Activated T-cell treated with anti-CD3 and anti-CD28 coated beads, Interleukin-2, amount 50 U/mL, for 4 hours (primary cell): ENCODE measurements at regions not wholly inside any gene's neighbourhood (a gene's known extent, or its start where the extent isn't known, plus 50 kb on each side); places are given as distances from the start of the nearest gene placed in this dataset.

Source experiments
- ATAC-seq, 2 donors: fragments of 200-7000 bp; cut with Tn5 transposase; one replicate each; pipeline ENCODE4 v1.10.0; 2021
- DNase-seq: peaks from one replicate; pipeline ENCODE4 v3.0.0-alpha.2; 2020
- H3K27me3 Mint-ChIP-seq: one replicate; pipeline ENCODE4 v1.8.0; 2021; ENCODE audit warnings: low read depth, mixed read lengths
- H3K36me3 Mint-ChIP-seq: one replicate; pipeline ENCODE4 v1.8.0; 2022; ENCODE audit warnings: mixed read lengths; ENCODE audit not compliant: insufficient read depth
- H3K4me1 Mint-ChIP-seq: one replicate; pipeline ENCODE4 v1.8.0; 2021; ENCODE audit warnings: low read depth, mixed read lengths
- H3K4me3 Mint-ChIP-seq: one replicate; pipeline ENCODE4 v1.8.0; 2021; ENCODE audit warnings: mild to moderate bottlenecking, moderate library complexity, mixed read lengths
- H3K9me3 Mint-ChIP-seq: one replicate; pipeline ENCODE4 v1.8.0; 2021; ENCODE audit warnings: mixed read lengths

DNA sequence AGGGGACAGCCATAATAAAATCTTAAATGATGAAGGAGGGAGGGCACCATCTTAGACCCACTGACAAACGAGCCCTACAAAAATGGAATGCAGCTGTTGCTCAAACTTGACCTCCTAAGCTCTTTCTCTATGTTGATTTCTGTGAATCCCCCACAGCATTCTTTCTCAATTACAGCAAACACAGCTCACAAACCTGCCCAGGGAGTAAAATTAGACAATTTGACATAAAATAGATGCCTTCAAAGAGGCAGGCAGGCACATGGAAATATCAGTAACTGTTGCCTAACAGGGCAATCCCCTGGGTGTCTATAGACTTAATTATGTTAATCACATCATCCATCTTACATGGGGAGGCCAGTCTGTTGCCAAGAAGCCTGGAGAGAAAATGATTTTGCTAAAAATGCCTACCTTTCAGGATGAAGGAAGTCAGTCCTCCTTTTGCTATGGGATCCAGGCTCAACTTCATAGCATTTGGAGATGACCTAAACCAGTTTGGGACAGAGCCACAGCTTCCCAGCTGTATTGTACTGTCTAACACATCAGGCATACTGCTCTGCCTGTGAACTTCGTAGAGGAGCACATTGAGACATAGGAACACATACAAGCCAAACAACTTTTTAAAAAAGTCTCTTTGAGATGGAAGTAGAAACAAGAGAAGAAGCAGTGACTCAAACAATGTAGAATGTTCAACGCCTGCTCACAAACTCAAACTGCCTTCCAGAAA is 1177.4 kb downstream of the SORCS1 start:
- Mint-ChIP-seq H3K36me3 (no peaks in the 10 kb centered on the region), H3K4me1 (no peaks in the 10 kb centered on the region), H3K27me3 (peaks cover 4% of the 10 kb centered on the region), H3K9me3 (no peaks in the 10 kb centered on the region), H3K4me3 (no peak overlapping the region)
- DNase-seq: no peak
- ATAC-seq: no peak

DNA sequence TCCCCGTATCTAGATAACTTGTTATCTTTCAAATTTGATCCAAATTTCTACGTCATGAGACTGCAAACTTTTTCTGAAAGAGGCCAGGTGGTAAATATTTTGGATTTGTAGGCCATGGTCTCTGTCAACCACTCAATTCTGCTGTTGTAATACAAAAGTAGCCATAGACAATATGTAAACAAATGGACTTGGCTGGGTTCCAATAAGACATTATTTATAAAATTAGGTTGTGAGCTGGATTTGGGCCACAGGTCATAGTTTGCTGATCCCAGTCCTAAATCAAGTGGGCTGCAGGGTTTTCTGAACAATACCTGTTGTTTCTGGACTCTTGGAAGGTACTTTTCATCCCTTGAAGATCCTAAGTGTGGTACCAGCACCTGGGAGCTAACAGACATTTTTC is 1178.0 kb downstream of the SORCS1 start:
- Mint-ChIP-seq H3K36me3 (no peaks in the 10 kb centered on the region), H3K4me3 (no peak overlapping the region), H3K27me3 (peaks cover 4% of the 10 kb centered on the region), H3K4me1 (no peaks in the 10 kb centered on the region), H3K9me3 (peaks cover under 1% of the 10 kb centered on the region)
- DNase-seq: no peak
- ATAC-seq: no peak

DNA sequence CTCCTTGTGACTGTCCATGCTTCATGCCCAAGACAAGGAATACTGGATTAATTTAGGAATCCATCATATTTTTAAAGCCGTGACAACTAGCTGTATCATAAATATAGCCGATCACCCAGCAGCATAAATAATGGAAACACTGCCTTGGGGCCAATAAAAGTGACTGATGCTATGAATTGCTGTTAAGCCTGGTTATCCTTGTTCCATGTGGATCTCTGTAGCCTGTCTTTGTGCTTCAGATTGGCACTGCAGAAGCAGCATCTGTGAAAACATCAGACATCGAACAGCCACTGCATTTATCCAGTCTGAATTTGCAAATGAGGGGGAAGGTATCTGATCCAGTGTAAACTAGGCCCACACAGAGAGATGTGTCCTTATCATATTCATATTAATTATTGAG is 1181.8 kb downstream of the SORCS1 start:
- no peak for DNase-seq
- no peaks in the 10 kb centered on the region for H3K36me3 Mint-ChIP-seq
- no peaks in the 10 kb centered on the region for H3K27me3 Mint-ChIP-seq
- no peaks in the 10 kb centered on the region for H3K4me1 Mint-ChIP-seq
- no peak overlapping the region for H3K4me3 Mint-ChIP-seq
- ATAC-seq: no peak
- H3K9me3 Mint-ChIP-seq: peaks cover 4% of the 10 kb centered on the region

DNA sequence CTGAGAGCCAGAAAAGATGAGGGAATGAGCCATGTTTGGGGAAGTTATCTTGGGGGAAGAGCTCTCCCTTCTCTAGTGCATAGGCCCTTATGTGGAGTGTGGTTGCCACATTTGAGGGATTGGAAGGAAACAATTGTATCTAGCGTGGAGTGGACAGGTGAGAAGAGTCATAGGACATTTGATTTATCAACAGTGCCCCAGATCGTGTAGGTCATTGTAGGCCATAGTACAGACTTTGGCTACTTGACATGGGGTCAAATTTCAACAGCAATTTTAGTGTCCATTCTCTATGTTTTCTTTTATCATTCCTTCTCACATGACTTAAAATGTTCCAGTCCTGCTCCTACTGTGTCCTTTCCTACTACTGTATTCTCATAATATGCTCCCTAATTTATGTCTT is 1182.8 kb downstream of the SORCS1 start:
- Mint-ChIP-seq H3K4me3 (no peak overlapping the region), H3K36me3 (no peaks in the 10 kb centered on the region), H3K9me3 (peaks cover 4% of the 10 kb centered on the region), H3K27me3 (no peaks in the 10 kb centered on the region), H3K4me1 (no peaks in the 10 kb centered on the region)
- ATAC-seq (no peak), DNase-seq (no peak)

DNA sequence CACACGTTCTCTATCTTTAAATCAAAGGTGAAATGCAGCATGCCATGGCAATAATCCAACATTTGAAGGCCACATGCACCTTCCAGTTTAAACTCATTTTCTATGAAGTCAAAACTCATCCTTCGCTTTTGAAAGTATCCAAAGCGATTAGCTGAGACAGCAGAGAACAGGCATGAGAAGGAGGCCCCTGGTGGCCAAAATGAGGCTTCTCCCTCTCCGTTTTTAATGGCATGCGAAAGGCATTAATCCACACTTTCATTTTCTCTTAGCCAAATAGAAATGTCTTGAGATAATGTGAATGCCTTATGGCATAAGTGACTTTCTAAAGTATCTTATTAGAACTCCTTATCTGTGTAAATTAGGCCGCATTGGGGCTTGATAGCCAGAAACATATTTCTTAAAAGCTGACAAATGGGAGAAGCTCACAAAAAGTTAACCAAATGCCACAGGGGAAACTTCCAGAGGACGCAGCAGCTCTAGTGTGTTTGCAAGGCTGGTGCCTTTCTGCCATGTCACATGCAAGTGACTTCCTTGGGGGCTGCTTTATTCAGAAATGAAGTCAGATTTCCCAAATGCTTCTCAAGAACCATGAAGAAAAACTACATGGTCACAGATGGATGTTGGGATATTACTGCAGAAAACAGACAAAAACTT is 1189.6 kb downstream of the SORCS1 start:
- Mint-ChIP-seq H3K36me3 (no peaks in the 10 kb centered on the region), H3K27me3 (no peaks in the 10 kb centered on the region), H3K9me3 (no peaks in the 10 kb centered on the region), H3K4me1 (no peaks in the 10 kb centered on the region), H3K4me3 (peak overlapping the region; percentile 24)
- ATAC-seq (no peak), DNase-seq (no peak)

DNA sequence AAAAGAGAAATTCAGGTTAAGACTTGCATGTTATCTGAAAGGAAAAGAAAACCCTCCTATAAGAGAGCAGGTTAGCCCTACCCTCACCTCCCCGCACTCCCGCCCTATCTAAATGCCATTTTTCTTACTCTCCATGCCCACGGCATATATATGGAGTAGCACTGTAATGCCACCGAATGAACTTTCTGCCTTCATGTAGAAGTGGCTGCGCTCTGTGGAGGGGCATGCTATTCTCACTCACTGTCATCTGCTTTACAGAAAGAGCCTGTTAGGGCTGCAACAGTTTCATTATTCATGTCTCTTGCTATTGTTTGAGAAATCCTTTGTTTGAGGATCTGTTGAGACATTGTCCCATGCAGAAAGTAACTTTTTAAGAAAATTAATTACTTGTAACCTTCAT is 1190.6 kb downstream of the SORCS1 start:
- ATAC-seq: no peak
- Mint-ChIP-seq H3K9me3 (no peaks in the 10 kb centered on the region), H3K36me3 (no peaks in the 10 kb centered on the region), H3K4me3 (no peak overlapping the region), H3K4me1 (no peaks in the 10 kb centered on the region), H3K27me3 (no peaks in the 10 kb centered on the region)
- DNase-seq: no peak

DNA sequence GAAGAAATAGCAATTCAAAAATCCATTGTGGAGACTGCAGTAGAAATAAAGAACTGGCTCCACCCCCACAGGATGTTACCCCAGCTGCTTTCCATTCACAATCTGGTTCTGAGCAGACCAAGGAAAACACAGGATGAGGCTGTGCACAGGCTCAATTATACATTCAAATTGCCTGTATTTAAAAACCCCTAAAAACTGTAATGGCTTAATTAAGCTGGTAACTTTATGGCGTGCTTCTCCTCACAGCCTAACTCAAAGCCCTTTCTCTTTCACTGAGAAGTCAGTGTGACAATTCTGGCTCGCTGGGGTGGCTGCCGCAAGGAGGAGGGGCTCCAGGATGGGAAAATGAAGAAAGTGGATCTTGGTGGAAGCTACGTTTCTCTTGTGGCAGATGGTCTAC is 1191.1 kb downstream of the SORCS1 start:
- Mint-ChIP-seq H3K4me1 (no peaks in the 10 kb centered on the region), H3K9me3 (no peaks in the 10 kb centered on the region)

DNA sequence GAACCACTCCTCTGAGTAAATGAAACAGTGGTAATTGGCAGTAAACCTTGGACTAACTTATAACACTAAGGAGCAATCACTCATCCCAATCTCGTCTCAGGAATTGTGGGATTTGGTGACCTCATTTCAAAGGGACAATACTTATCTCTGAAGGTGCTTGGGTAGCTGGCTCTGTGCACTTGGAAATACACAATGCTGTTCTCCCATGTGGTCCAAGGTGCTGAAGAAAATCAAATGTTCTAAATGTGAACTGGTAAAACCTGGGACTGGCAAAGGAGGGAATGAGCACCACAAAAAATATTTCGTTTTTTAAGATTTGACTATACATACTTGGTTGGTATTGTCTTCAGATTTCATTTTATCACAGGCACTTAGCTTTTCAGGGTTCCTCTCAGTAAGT is 1193.0 kb downstream of the SORCS1 start:
- Mint-ChIP-seq H3K4me1 (no peaks in the 10 kb centered on the region), H3K9me3 (no peaks in the 10 kb centered on the region), H3K4me3 (no peak overlapping the region), H3K27me3 (peaks cover 3% of the 10 kb centered on the region), H3K36me3 (no peaks in the 10 kb centered on the region)
- ATAC-seq: no peak
- DNase-seq: no peak

More for the DNA sequence above, 1191.1 kb downstream of the SORCS1 start:
- no peak for DNase-seq
- Mint-ChIP-seq H3K36me3 (no peaks in the 10 kb centered on the region), H3K27me3 (no peaks in the 10 kb centered on the region), H3K4me3 (no peak overlapping the region)
- no peak for ATAC-seq

DNA sequence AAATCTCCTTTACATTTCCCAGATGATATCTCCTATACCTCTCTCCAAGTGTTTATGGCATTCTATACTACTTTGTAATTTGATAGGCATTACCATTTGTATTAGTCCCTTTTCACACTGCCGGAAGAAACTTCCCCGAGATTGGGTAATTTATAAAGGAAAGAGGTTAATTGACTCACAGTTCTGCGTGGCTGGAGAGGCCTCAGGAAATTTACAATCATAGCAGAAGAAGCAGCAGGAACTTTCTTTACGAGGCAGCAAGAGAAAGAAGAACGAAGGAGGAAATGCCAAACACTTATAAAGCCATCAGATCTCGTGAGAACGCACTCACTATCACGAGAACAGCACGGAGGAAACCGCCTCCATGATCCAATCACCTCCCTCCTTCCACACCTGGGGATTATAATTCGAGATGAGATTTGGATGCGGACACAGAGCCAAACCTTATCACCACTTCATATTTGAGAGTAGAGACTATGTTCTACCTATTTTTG is 1194.6 kb downstream of the SORCS1 start:
- Mint-ChIP-seq H3K36me3 (no peaks in the 10 kb centered on the region), H3K9me3 (no peaks in the 10 kb centered on the region), H3K4me1 (no peaks in the 10 kb centered on the region), H3K4me3 (no peak overlapping the region), H3K27me3 (peaks cover 3% of the 10 kb centered on the region)
- DNase-seq (no peak), ATAC-seq (no peak)

DNA sequence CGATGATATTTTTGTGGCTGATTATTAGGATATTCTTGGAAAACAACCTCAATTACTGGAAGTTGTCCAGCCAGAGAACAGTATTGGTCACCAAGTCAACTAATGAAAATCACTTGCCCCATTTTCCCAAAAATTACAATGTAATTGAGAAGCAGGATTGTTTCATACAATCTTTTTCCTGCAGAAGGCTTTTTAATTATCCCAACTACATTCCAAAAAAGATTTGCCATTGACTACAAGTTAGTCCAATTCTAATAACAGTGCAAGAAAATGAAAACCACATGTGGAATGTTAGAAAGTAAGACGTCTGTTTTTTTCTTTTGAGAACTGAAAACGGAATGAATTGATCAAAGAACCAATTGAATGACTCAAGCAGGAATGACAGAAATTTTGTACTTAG is 1195.8 kb downstream of the SORCS1 start:
- DNase-seq: no peak
- Mint-ChIP-seq H3K36me3 (no peaks in the 10 kb centered on the region), H3K4me1 (no peaks in the 10 kb centered on the region), H3K27me3 (peaks cover 3% of the 10 kb centered on the region), H3K4me3 (no peak overlapping the region), H3K9me3 (no peaks in the 10 kb centered on the region)
- ATAC-seq: no peak

DNA sequence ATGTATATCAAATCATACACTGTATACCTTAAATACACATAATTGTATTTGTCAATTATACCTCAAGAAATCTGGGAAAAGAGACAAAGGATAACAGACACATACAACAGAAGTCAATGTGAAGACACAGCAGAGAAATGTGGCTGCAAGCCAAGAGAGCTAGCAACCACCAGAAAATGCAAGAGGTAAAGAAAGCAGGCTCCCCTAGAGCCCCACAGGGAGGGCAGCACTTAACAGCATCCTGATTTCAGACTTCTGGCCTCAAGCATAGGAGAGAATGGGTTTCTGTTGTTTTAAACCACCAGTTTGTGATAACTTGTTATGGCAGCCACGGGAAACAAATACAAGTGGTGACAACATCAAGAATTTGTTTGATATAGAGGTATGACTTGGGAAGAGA is 1197.2 kb downstream of the SORCS1 start:
- DNase-seq: no peak
- H3K36me3 Mint-ChIP-seq: no peaks in the 10 kb centered on the region
- no peaks in the 10 kb centered on the region for H3K4me1 Mint-ChIP-seq
- H3K9me3 Mint-ChIP-seq: no peaks in the 10 kb centered on the region
- ATAC-seq: no peak
- peaks cover 3% of the 10 kb centered on the region for H3K27me3 Mint-ChIP-seq
- H3K4me3 Mint-ChIP-seq: no peak overlapping the region

DNA sequence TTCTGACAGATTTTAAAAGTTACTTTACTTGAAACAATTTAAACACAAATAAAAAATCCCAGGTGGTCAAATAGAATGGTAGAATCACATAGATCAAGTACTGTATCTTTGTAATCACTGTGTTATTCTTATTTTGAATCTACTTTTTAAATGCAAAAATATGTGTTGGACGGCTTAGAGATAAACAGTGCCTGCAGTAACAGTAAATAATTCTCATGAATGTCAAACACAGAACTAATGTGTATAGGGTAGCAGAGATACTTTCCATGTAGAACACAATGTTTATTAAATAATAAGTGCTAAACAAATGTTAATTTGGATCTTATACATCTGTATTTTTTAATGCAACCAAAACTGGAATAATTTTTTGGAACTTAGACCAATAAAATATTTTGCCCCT is 1199.4 kb downstream of the SORCS1 start:
- ATAC-seq (no peak), DNase-seq (no peak)
- H3K9me3 Mint-ChIP-seq: no peaks in the 10 kb centered on the region
- H3K27me3 Mint-ChIP-seq: peaks cover 3% of the 10 kb centered on the region
- no peaks in the 10 kb centered on the region for H3K36me3 Mint-ChIP-seq
- H3K4me1 Mint-ChIP-seq: no peaks in the 10 kb centered on the region
- no peak overlapping the region for H3K4me3 Mint-ChIP-seq

DNA sequence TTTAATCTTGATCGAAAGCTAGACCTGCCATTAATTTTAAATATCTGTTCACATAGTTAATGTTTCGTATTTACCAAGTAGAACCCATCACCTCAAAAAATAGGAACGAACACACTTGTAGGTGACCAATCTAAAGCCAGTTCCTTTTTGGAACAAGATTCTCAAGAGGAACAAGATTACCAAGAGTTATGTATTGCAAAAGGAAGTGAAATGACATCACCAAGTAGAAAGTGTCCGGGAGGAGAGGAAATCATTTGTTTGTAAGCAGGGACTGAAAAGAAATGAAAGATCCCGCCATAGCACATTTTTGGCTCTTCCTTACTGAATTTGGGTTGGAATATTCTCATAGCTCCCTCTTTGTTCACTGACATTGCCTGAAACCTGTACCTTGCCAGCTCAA is 1200.5 kb downstream of the SORCS1 start:
- Mint-ChIP-seq H3K4me3 (no peak overlapping the region), H3K36me3 (no peaks in the 10 kb centered on the region), H3K4me1 (no peaks in the 10 kb centered on the region), H3K9me3 (no peaks in the 10 kb centered on the region), H3K27me3 (peaks cover 3% of the 10 kb centered on the region)
- no peak for ATAC-seq
- no peak for DNase-seq

DNA sequence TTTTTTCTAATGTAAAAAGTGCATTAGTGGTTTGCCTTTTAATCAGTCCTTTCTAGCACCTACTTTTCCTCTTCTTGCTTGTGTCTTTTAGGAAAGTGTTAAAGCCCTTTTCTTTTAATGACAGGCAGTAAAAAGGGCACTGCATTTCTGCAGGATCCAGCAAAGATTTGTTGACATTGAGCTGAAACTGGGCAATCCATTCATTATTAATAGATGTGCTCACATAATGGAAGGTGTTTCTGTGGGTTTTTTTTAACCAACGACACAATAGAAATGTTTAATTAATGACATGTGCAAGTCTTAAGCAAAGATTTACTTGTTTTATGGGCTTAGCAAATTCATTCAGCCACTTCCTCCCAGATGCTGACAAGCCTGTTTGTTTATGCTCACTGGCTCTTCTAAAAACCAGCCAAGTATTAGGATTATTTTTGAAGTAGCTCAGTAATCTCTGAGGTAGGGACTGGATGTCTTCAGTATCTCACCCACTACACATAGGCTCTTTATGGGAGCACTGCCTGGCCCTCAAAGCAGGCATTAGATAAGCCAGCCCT is 1201.1 kb downstream of the SORCS1 start:
- H3K4me1 Mint-ChIP-seq: no peaks in the 10 kb centered on the region
- no peaks in the 10 kb centered on the region for H3K36me3 Mint-ChIP-seq
- H3K27me3 Mint-ChIP-seq: peaks cover 3% of the 10 kb centered on the region
- H3K9me3 Mint-ChIP-seq: no peaks in the 10 kb centered on the region
- ATAC-seq (no peak), DNase-seq (no peak)
- H3K4me3 Mint-ChIP-seq: no peak overlapping the region

DNA sequence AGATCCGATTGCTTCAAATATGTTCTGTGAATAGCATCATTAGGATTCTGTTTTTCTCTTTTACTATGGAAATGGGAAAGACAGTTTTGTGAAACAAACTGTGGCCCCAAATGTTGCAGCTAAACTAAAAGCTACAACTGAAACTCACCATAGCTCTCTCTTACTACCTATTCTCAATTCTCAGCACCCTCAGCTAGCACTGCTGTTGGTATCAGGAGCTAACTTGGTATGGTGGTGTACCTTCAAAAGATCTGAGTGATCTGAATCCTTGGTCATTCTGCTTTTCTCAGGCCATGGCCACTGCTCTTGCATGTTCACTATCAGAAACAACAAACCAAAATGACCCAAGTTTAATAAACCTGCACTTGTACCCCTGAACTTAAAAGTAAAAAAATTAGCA is 1208.0 kb downstream of the SORCS1 start:
- Mint-ChIP-seq H3K9me3 (no peaks in the 10 kb centered on the region), H3K36me3 (no peaks in the 10 kb centered on the region), H3K27me3 (no peaks in the 10 kb centered on the region), H3K4me1 (no peaks in the 10 kb centered on the region), H3K4me3 (no peak overlapping the region)
- no peak for ATAC-seq
- no peak for DNase-seq
